ENCODE measurements at regions not wholly inside any gene's neighbourhood (a gene's known extent, or its start where the extent isn't known, plus 50 kb on each side); places are given as distances from the start of the nearest gene placed in this dataset.

DNA sequence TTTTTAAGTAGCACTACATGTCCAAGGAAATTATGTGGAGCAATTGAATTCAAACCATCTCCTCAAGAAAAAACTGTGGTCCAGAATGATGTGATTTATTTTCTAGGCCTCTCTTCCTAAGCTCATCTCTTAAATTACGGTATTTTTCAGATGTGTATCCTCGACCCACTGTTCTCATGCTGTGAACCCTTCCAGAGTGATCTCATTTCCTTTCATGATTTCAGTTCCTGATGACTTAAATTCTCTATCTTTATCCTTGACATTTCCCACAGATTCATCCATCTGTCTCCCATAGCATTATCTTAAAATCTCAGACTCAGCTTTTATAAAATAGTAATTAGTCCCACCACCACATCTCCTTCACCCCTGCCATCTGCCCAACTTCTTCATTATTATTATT lies 117.6 kb upstream of the SPRY2 start:
- Histone ChIP-seq H3K4me3 (ENCODE audit: severe bottlenecking) (no peak overlapping the region), H3K4me1 (ENCODE audit: insufficient read depth, poor library complexity, severe bottlenecking) (peaks cover 3% of the 10 kb centered on the region), H3K9me3 (ENCODE audit: severe bottlenecking) (no peaks in the 10 kb centered on the region), H3K36me3 (ENCODE audit: low read depth) (no peaks in the 10 kb centered on the region), H3K27me3 (ENCODE audit: insufficient read depth, poor library complexity, severe bottlenecking) (no peaks in the 10 kb centered on the region), H3K27ac (ENCODE audit: poor library complexity, severe bottlenecking) (no peak overlapping the region)
- TF ChIP-seq, protein P1, sequence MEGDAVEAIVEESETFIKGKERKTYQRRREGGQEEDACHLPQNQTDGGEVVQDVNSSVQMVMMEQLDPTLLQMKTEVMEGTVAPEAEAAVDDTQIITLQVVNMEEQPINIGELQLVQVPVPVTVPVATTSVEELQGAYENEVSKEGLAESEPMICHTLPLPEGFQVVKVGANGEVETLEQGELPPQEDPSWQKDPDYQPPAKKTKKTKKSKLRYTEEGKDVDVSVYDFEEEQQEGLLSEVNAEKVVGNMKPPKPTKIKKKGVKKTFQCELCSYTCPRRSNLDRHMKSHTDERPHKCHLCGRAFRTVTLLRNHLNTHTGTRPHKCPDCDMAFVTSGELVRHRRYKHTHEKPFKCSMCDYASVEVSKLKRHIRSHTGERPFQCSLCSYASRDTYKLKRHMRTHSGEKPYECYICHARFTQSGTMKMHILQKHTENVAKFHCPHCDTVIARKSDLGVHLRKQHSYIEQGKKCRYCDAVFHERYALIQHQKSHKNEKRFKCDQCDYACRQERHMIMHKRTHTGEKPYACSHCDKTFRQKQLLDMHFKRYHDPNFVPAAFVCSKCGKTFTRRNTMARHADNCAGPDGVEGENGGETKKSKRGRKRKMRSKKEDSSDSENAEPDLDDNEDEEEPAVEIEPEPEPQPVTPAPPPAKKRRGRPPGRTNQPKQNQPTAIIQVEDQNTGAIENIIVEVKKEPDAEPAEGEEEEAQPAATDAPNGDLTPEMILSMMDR (IDR thresholded peaks at IDR 0.05; ENCODE audit: poor library complexity, severe bottlenecking) = no peak
- DNase-seq (ENCODE audit: low spot score) (no peak), ATAC-seq (ENCODE audit: low read depth) (no peak)

DNA sequence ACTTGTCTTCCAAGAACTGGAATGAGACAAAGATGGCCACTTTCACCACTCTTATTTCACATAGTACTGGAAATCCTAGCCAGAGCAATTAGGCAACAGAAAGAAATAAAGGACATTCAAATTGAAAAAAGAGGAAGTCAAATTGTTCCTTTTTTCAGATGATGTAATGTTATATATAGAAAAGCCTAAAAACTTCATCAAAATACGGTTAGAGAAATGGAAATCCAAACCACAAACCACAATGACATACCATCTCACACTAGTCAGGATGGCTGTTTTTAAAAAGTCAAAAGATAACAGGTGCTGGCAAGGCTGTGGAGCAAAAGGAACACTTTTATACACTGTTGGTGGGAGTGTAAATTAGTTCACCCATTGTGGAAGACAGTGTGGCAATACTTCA lies 113.3 kb upstream of the SPRY2 start:
- Histone ChIP-seq H3K36me3 (ENCODE audit: low read depth) (no peaks in the 10 kb centered on the region), H3K27me3 (ENCODE audit: insufficient read depth, poor library complexity, severe bottlenecking) (no peaks in the 10 kb centered on the region), H3K4me1 (ENCODE audit: insufficient read depth, poor library complexity, severe bottlenecking) (no peaks in the 10 kb centered on the region), H3K4me3 (ENCODE audit: severe bottlenecking) (no peak overlapping the region), H3K9me3 (ENCODE audit: severe bottlenecking) (no peaks in the 10 kb centered on the region), H3K27ac (ENCODE audit: poor library complexity, severe bottlenecking) (no peak overlapping the region)
- DNase-seq (ENCODE audit: low spot score) (no peak), ATAC-seq (ENCODE audit: low read depth) (no peak)
- TF ChIP-seq, protein P1 (IDR thresholded peaks at IDR 0.05; ENCODE audit: poor library complexity, severe bottlenecking) = no peak

DNA sequence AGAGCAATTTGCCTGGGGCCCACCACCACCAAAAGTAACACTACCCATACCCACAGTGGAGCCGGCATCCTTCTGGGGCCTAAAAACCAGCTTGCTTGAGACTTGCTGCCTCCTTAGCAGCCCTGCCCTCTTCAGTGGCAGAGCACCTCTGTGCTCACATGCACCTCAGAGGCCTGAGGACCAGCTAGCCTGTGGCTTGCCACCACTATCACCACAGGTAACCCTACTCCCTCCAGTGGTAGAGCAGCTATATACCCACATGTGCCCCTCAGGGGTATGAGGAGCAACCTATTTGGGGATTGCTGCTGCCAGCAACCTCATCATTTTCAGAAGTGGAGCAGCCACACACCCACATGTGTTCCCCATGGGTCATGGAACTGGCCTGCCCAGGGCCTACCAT lies 111.4 kb upstream of the SPRY2 start:
- Histone ChIP-seq H3K9me3 (ENCODE audit: severe bottlenecking) (no peaks in the 10 kb centered on the region), H3K27ac (ENCODE audit: poor library complexity, severe bottlenecking) (no peak overlapping the region), H3K36me3 (ENCODE audit: low read depth) (no peaks in the 10 kb centered on the region), H3K4me3 (ENCODE audit: severe bottlenecking) (no peak overlapping the region), H3K27me3 (ENCODE audit: insufficient read depth, poor library complexity, severe bottlenecking) (no peaks in the 10 kb centered on the region), H3K4me1 (ENCODE audit: insufficient read depth, poor library complexity, severe bottlenecking) (no peaks in the 10 kb centered on the region)
- no peak for ATAC-seq (ENCODE audit: low read depth)
- TF ChIP-seq, protein P1 (IDR thresholded peaks at IDR 0.05; ENCODE audit: poor library complexity, severe bottlenecking) = no peak
- no peak for DNase-seq (ENCODE audit: low spot score)

DNA sequence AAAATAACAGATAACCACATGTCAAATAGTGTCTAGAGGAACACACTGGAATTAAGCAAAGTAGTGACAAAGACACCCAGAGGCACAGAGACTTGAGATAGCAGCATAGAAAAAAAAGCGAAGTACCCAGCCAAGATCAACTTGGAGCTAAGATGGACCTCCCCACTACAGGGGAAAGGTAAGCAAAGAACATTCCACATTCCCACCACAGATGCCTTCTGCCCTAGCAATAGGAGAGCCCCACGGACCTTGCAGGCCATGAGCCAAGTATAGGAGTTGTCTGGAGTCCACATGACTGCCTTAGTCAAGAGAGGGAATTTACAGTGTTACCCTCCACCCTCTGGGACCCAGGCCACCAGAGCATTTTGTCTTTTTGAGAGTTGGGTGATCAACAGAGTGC lies 110.7 kb upstream of the SPRY2 start:
- Histone ChIP-seq H3K4me1 (ENCODE audit: insufficient read depth, poor library complexity, severe bottlenecking) (no peaks in the 10 kb centered on the region), H3K9me3 (ENCODE audit: severe bottlenecking) (no peaks in the 10 kb centered on the region), H3K27me3 (ENCODE audit: insufficient read depth, poor library complexity, severe bottlenecking) (no peaks in the 10 kb centered on the region), H3K27ac (ENCODE audit: poor library complexity, severe bottlenecking) (no peak overlapping the region), H3K4me3 (ENCODE audit: severe bottlenecking) (no peak overlapping the region), H3K36me3 (ENCODE audit: low read depth) (no peaks in the 10 kb centered on the region)
- ATAC-seq (ENCODE audit: low read depth) (no peak), DNase-seq (ENCODE audit: low spot score) (no peak)
- TF ChIP-seq, protein P1 (IDR thresholded peaks at IDR 0.05; ENCODE audit: poor library complexity, severe bottlenecking) = no peak

DNA sequence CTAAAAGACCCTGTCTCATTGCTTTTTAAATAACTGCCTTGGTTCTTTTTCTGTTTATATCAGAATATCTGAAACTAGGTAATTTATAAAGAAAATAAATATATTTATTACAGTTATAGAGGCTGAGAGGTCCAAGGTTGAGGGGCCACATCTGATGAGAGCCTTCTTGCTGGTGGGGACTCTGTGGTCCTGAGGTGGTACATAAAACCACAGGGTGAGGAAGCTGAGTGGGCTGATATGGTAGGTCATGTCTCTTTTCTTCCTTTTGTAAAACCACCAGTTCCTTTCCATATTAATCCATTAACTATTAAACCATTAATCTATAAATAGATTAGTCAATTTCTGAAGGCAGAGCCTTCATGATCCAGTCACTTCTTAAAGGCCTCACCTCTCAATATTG lies 109.5 kb upstream of the SPRY2 start:
- no peak overlapping the region for H3K4me3 ChIP-seq (ENCODE audit: severe bottlenecking)
- ATAC-seq (ENCODE audit: low read depth) (no peak), DNase-seq (ENCODE audit: low spot score) (no peak)
- no peaks in the 10 kb centered on the region for H3K27me3 ChIP-seq (ENCODE audit: insufficient read depth, poor library complexity, severe bottlenecking)
- TF ChIP-seq, protein P1 (IDR thresholded peaks at IDR 0.05; ENCODE audit: poor library complexity, severe bottlenecking) = no peak
- H3K4me1 ChIP-seq (ENCODE audit: insufficient read depth, poor library complexity, severe bottlenecking) = no peaks in the 10 kb centered on the region
- H3K9me3 ChIP-seq (ENCODE audit: severe bottlenecking) = no peaks in the 10 kb centered on the region
- no peaks in the 10 kb centered on the region for H3K36me3 ChIP-seq (ENCODE audit: low read depth)
- H3K27ac ChIP-seq (ENCODE audit: poor library complexity, severe bottlenecking) = no peak overlapping the region
